HAP-1 (cell line): ENCODE measurements at regions not wholly inside any gene's neighbourhood (a gene's known extent, or its start where the extent isn't known, plus 50 kb on each side); places are given as distances from the start of the nearest gene placed in this dataset.

Experiments
- DNase-seq, 2 experiments: peaks; one replicate each; pipeline ENCODE4 v3.0.0-alpha.2; 2016 to 2020; ENCODE audit warnings: low spot score in 2 of 2
- H3K27me3 ChIP-seq: fragments of 250-450 bp; sonication (Bioruptor Pico); 2 replicates; pipeline ENCODE4 v1.5.1; 2020; ENCODE audit warnings: low read depth, mild to moderate bottlenecking, moderate library complexity
- H3K36me3 ChIP-seq: fragments of 250-450 bp; sonication (Bioruptor Pico); replicated peaks from 2 replicates; pipeline ENCODE4 v1.5.1; 2020; ENCODE audit warnings: mild to moderate bottlenecking
- H3K4me1 ChIP-seq: fragments of 250-450 bp; sonication (Bioruptor Pico); 2 replicates; pipeline ENCODE4 v1.5.1; 2020; ENCODE audit warnings: mild to moderate bottlenecking
- H3K4me3 ChIP-seq: fragments of 250-450 bp; sonication (Bioruptor Pico); 2 replicates; pipeline ENCODE4 v1.5.1; 2020; ENCODE audit warnings: mild to moderate bottlenecking, moderate library complexity
- H3K9me3 ChIP-seq: fragments of 250-450 bp; sonication (Bioruptor Pico); 2 replicates; pipeline ENCODE4 v1.5.1; 2020; ENCODE audit warnings: mild to moderate bottlenecking, moderate library complexity
- in situ Hi-C: fragments of 300-500 bp; cut with MboI; formaldehyde crosslinking; loops from 3 replicates; pipeline ENCODE4 v1.14.3; 2020; ENCODE audit warnings: low sequenced_read_pairs, inconsistent platforms, mixed read lengths

DNA sequence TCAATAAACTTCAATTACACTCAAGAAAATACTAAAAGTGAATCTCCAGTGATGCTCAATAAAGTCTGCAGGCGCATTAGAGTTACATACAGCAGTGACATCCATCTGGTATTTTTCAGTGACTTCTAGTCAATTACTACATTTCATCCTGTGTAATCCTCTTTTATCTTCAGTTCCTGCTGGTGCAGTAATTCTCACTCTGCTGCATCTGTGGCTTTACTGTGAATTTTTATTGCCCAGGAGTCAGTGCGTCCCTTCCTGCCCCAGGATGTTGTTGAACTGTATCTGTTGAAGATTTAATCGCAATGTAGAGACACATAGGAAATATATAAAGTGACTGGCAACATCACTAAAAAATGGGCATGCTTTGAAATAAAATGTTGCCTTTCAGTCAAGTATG lies 196.3 kb upstream of the TMTC4 start:
- 0 out of 2 replicates have a peak, but pooled peaks cover 3% of the 10 kb centered on the region for H3K9me3 ChIP-seq
- H3K36me3 ChIP-seq, result no peaks in the 10 kb centered on the region
- no peaks in the 10 kb centered on the region for H3K27me3 ChIP-seq
- DNase-seq, result no peak
- H3K4me3 ChIP-seq, result no peak overlapping the region
- H3K4me1 ChIP-seq, result no peaks in the 10 kb centered on the region
- in situ Hi-C loops, result no loop called here

DNA sequence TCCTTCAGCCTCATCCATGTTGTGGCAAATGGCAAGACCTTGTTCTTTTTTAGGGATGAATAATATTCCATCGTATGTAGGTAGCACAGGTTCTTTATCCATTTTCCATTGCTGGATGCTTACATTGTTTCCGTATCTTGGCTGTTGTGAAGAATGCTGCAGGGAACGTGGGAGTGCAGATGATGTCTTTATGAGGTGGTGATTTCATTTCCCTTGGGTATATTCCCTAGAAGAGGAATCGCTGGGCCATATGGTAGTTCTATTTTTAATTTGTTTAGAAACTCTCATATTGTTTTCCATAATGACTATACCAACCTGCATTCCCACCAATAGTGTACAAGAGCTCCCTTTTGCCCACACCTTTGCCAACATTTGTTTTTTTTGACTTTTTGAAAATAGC lies 186.3 kb upstream of the TMTC4 start:
- Histone ChIP-seq H3K9me3 (no peaks in the 10 kb centered on the region), H3K27me3 (no peaks in the 10 kb centered on the region), H3K4me1 (no peaks in the 10 kb centered on the region), H3K4me3 (no peak overlapping the region), H3K36me3 (no peaks in the 10 kb centered on the region)
- DNase-seq, result no peak
- in situ Hi-C loops, result no loop called here

DNA sequence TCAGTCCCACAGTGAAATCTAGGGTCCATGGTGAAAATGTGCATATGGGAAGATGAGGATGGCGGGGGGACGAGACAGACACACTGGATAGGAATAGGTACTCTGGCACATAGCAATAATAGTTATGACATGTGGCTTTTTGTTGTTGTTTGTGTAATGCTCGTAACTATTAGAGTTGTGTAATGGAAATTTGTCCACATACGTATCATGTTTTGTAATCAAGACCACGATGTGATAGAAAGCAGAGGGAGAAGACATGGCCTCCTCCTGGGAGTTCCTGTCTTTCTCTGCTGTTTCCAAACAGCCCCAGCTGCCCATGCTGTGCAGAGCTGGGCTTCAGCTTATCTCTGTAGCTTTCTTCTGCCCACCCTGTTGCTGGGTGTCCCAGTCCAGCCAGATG lies 185.3 kb upstream of the TMTC4 start:
- no peak for DNase-seq
- H3K36me3 ChIP-seq, result no peaks in the 10 kb centered on the region
- H3K9me3 ChIP-seq, result no peaks in the 10 kb centered on the region
- H3K4me1 ChIP-seq, result no peaks in the 10 kb centered on the region
- no peaks in the 10 kb centered on the region for H3K27me3 ChIP-seq
- in situ Hi-C loops, result no loop called here
- H3K4me3 ChIP-seq, result no peak overlapping the region

DNA sequence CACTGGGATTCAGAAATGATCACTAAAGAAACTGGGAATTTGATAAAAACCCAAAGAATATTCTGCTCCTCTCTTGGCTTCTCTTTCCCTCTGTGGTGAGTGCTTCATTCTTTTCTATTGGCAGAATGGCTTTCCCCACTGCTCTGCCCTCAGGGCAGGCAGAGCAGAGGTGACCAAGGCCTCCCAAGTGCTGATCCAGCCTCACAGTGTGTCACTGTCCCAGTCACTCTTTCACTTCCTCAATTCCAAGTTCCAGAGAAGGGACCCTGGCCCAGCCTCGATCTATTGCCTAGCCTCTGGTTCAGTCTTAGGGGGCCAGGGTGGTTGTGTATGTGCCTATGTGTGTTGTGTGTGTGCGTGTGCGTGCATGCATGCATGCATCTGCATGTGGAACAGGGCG lies 180.6 kb upstream of the TMTC4 start:
- peaks cover 6% of the 10 kb centered on the region for H3K4me1 ChIP-seq
- no peak for DNase-seq
- H3K27me3 ChIP-seq, result no peaks in the 10 kb centered on the region
- no peaks in the 10 kb centered on the region for H3K9me3 ChIP-seq
- no peak overlapping the region for H3K4me3 ChIP-seq
- in situ Hi-C loops, result no loop called here
- no peaks in the 10 kb centered on the region for H3K36me3 ChIP-seq

DNA sequence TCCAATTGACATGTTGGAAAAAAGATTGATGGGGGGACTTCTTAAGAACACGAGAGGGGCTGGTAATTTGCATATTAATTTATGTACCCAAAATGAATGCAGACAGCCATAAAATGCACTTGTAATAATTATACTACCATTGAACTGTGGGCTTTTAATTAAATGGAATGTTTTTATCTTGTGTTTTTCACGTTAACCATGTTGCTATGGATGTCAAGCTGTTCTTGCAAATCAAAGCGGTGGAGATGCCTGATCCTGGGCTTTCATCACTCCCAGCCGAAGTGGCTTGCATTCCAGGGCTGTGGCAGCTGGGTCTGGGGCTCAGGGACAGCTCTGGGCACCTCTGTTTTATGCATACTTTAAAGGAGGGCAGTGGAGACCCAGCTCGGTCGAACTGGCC lies 179.4 kb upstream of the TMTC4 start:
- no peaks in the 10 kb centered on the region; the same call in 1 of the 2 replicates for H3K36me3 ChIP-seq
- peaks cover 6% of the 10 kb centered on the region for H3K4me1 ChIP-seq
- no peaks in the 10 kb centered on the region for H3K9me3 ChIP-seq
- DNase-seq, result peak; percentile 14 to 48
- in situ Hi-C loops, result no loop called here
- H3K27me3 ChIP-seq, result no peaks in the 10 kb centered on the region
- no peak overlapping the region for H3K4me3 ChIP-seq

DNA sequence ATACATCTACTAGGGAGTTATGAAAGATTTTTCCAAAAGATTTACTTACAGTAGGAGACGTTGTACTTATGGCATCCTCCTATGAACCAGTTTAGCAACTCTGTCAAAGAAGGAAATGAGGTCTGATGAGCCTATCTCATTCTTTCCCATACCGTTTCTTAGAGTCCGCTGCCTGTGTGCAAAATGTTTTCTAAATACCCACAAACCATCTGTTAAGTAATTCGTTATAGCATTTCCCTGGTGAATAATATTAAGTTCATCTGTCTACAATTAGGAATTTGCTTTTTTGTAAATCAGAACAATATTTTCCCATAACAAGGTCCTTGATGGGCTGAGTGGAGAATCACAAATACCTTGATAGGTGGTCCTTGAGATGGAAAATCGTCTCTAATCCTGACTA lies 178.8 kb upstream of the TMTC4 start:
- H3K9me3 ChIP-seq, result no peaks in the 10 kb centered on the region
- in situ Hi-C loops, result no loop called here
- H3K36me3 ChIP-seq, result no peaks in the 10 kb centered on the region; the same call in 1 of the 2 replicates
- H3K4me1 ChIP-seq, result peaks cover 6% of the 10 kb centered on the region
- DNase-seq, result no peak
- H3K27me3 ChIP-seq, result no peaks in the 10 kb centered on the region
- H3K4me3 ChIP-seq, result no peak overlapping the region

DNA sequence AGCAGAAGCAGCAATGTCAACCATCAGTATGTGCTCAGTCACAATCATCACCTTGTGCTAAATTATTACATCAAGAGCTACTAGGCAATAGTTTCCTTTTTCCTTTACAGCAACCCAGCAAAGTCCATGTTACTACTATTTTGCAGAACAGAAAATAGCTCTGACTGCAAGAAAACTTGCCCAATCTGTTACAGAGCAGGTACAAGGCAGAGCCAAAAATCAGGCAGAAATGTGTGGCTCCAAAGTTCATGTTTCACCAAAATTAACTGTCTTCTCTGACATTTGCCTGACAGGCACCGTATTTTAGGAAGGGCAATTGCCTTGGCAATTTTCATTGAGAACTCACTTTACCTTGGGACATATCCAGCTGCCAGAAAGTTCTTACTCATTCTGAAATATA lies 177.6 kb upstream of the TMTC4 start:
- Histone ChIP-seq H3K36me3 (no peaks in the 10 kb centered on the region; the same call in 1 of the 2 replicates), H3K4me1 (peaks cover 6% of the 10 kb centered on the region)
- in situ Hi-C loops, result no loop called here

DNA sequence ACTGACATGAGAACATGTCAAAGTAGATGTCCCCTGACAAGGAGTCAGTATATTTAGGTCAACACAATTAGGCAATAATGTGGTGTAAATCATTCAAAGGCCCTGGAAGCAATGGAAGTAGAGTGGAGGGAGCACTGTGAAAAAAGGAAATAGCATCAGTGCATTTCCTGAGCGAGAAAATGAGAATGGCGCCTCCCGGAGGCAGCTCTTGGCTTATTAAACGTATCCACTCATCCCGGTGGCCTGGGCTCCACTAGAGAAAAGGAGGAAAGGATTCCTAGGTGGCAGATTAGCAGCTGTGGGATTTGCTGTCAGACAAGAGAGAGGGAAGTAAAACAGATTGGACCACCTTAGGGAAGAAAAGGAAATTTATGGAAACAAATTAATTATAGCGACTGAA lies 173.7 kb upstream of the TMTC4 start:
- H3K36me3 ChIP-seq, result no peaks in the 10 kb centered on the region; the same call in 1 of the 2 replicates
- no peak overlapping the region for H3K4me3 ChIP-seq
- in situ Hi-C loops, result no loop called here
- no peaks in the 10 kb centered on the region for H3K27me3 ChIP-seq
- H3K9me3 ChIP-seq, result no peaks in the 10 kb centered on the region
- no peaks in the 10 kb centered on the region for H3K4me1 ChIP-seq
- peak in 1 of 2 experiments; percentile 16 for DNase-seq

More for the DNA sequence above, 177.6 kb upstream of the TMTC4 start:
- DNase-seq, result no peak
- Histone ChIP-seq H3K9me3 (no peaks in the 10 kb centered on the region), H3K4me3 (no peak overlapping the region), H3K27me3 (no peaks in the 10 kb centered on the region)

DNA sequence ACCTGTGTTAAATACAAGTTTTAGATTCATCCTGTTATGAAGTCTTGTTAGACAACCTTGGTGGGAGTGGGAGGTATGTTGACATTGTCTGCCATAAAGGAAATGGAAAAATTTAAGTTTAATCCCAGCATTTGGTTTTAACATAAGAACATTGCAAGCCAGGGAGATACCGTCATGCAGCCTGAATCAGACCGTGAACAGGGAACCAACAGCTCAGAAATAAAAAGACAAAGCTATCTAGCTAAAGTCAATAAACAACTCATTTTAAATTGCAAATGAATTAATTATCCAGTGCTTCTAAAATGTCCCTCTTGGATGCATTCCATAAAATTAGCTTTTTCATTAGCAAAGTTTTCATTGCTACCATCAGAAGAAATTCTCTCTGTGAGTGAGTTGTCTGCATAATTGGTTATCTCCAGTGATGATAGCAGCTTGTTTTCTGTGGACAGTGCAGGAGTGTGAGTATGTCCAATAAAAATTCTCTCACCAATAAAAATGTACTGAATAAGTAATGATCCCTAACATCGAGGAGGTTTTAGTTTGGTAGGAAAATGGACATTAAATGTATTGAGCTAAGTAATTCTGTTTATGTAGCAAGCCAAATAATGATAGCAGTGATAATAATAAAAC lies 170.6 kb upstream of the TMTC4 start:
- H3K9me3 ChIP-seq, result no peaks in the 10 kb centered on the region
- no peak overlapping the region for H3K4me3 ChIP-seq
- H3K36me3 ChIP-seq, result no peaks in the 10 kb centered on the region; the same call in 1 of the 2 replicates
- in situ Hi-C loops, result no loop called here
- H3K27me3 ChIP-seq, result no peaks in the 10 kb centered on the region
- no peaks in the 10 kb centered on the region for H3K4me1 ChIP-seq
- DNase-seq, result no peak

DNA sequence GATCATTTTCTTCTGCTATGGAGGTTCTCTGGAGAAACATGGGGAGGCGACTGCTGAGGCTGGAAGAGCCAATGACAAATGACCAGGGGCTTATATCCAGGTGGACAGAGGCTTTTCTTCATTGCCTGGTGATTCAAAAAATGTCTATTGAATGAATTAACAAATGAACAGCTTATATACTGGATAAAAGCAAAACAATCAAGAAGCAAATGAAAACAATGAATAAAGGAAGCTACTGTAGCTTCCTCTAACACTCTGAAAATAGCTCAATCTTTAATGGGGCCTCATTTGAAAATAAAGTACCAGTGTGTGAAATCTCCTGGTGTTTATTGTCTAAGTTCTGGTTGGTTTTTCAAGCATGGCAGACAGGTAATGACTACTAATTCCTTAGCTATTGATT lies 167.5 kb upstream of the TMTC4 start:
- no peaks in the 10 kb centered on the region for H3K9me3 ChIP-seq
- no peak overlapping the region for H3K4me3 ChIP-seq
- no peaks in the 10 kb centered on the region for H3K4me1 ChIP-seq
- in situ Hi-C loops, result no loop called here
- DNase-seq, result no peak
- H3K27me3 ChIP-seq, result no peaks in the 10 kb centered on the region
- H3K36me3 ChIP-seq, result no peaks in the 10 kb centered on the region

DNA sequence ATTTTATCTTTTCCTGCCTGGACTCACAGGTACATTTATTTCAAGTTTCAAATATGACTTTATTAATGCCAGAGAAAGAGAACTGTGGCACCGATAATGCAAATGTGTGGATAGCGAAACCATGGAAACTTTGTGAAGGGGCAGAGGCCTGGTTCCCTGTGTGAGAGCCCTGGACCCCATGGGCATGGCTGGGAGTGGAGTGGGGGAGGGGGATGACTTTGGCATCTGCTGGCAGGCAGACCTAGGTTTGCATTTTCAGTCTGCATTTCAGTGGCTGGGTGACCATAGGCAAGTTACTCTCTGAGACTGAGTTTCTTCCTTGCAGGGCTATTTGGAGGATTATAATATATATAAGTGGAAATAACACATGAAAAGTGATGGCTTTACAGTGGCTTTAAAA lies 163.8 kb upstream of the TMTC4 start:
- Histone ChIP-seq H3K4me3 (no peak overlapping the region), H3K4me1 (no peaks in the 10 kb centered on the region), H3K9me3 (no peaks in the 10 kb centered on the region), H3K36me3 (no peaks in the 10 kb centered on the region), H3K27me3 (no peaks in the 10 kb centered on the region)
- in situ Hi-C loops, result no loop called here
- DNase-seq, result no peak

DNA sequence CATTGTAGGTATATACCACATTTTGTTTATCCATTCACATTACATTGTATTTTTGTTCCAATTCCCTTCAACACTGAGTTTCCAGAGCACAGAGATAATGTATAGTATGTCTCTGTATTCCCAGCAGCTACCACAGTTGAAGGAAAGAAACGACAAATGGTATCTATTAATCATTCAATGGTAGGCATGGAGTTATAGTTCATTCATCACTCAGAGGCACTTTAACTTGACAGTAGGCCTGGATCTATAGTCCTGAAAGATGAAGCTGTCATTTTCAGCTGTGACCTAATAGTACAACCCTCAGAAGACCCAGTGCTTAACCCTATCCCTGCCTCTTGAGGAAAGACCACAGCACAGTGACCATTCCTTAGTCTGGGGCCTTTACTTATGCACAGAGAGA lies 163.0 kb upstream of the TMTC4 start:
- in situ Hi-C loops, result no loop called here
- Histone ChIP-seq H3K36me3 (no peaks in the 10 kb centered on the region), H3K9me3 (no peaks in the 10 kb centered on the region), H3K4me3 (no peak overlapping the region), H3K27me3 (no peaks in the 10 kb centered on the region), H3K4me1 (no peaks in the 10 kb centered on the region)
- no peak for DNase-seq

DNA sequence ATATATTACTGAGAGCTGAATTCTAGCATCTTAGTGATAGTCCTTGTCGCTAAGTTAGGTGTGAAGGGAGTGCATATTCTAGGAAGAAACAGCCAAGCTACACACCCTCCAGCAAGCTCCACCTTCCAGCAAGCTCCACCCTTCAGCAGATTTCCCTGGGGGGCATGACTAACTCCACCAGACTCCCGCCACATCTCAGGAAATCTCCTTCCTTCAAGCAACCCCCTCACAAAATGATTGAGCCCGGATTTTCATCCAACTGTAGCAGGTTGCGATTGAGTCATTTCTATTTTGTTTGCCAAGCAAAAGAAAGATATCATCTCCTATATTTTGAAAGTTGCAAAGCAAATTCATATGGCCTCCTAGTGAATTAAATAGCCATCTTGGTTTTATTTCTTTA lies 162.1 kb upstream of the TMTC4 start:
- H3K4me1 ChIP-seq, result no peaks in the 10 kb centered on the region
- H3K4me3 ChIP-seq, result no peak overlapping the region
- H3K27me3 ChIP-seq, result no peaks in the 10 kb centered on the region
- in situ Hi-C loops, result no loop called here
- no peaks in the 10 kb centered on the region for H3K36me3 ChIP-seq
- H3K9me3 ChIP-seq, result no peaks in the 10 kb centered on the region
- DNase-seq, result no peak

DNA sequence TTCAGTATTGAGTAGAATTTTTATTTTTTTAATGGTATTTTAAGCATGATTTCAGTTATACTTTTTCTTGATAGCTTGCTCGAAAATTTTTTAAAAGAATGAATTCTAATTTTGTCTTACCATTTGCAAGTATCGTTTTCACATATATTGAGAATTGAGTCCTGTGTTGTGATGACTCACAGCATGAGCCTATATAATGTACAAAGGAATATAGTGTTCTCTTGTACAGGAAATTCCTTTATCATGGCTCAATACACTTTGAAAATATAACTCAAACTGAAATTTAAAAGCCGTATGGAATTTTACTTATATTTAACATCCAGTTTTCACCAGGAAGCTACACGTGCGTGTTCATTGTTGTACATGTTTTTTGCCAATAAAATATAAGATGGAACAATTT lies 161.1 kb upstream of the TMTC4 start:
- DNase-seq, result no peak
- in situ Hi-C loops, result no loop called here
- H3K27me3 ChIP-seq, result no peaks in the 10 kb centered on the region

DNA sequence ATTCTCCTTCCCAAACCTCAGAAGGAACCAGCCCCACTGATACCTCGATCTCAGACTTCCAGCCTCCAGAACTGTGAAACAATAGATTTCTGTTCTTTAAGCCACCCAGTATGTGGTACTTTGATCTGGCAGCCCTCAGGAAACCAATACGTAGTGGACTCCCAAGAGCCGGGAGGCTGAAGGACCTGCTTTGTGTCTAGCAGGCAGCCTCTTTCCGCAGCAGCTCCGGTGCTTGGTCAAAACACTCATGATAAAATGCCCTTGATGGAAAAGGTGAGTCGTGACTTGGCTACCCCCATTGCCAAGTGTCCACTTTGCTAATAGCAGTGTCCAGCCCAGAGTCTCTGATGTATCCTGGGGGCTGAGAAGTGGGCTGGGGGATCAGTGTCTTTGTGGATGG lies 158.8 kb upstream of the TMTC4 start:
- no peaks in the 10 kb centered on the region for H3K9me3 ChIP-seq
- H3K4me3 ChIP-seq, result no peak overlapping the region
- no peaks in the 10 kb centered on the region for H3K36me3 ChIP-seq
- DNase-seq, result no peak
- in situ Hi-C loops, result no loop called here
- H3K4me1 ChIP-seq, result no peaks in the 10 kb centered on the region
- H3K27me3 ChIP-seq, result no peaks in the 10 kb centered on the region

More for the DNA sequence above, 161.1 kb upstream of the TMTC4 start:
- H3K4me3 ChIP-seq, result no peak overlapping the region
- no peaks in the 10 kb centered on the region for H3K4me1 ChIP-seq
- no peaks in the 10 kb centered on the region for H3K36me3 ChIP-seq
- H3K9me3 ChIP-seq, result no peaks in the 10 kb centered on the region
